Spleen (tissue), 7 donors: ENCODE measurements at regions not wholly inside any gene's neighbourhood (a gene's known extent, or its start where the extent isn't known, plus 50 kb on each side); places are given as distances from the start of the nearest gene placed in this dataset.

Source experiments
- POLR2A ChIP-seq, 3 donors: fragments of 450-650 bp; IDR thresholded peaks; one replicate each; pipeline ENCODE4 v1.5.1; 2017; ENCODE audit warnings: antibody characterized with exemption in 3 of 3, mild to moderate bottlenecking in 1 of 3
- TF ChIP-seq, protein P1 (sequence below), 11 experiments: fragments of 200-600 bp in 7 of 11; fragments of 450-650 bp in 4 of 11; sonication (generic) in 4 of 11; IDR thresholded peaks in 8 of 11; conservative IDR thresholded peaks in 3 of 11; 1 replicate in 7 of 11; 2 replicates in 4 of 11; pipeline versions ENCODE4 v1.4.0 to v1.8.0; 2016 to 2021; ENCODE audit warnings: antibody characterized with exemption in 11 of 11, inconsistent platforms in 4 of 11, mild to moderate bottlenecking in 1 of 11
- donor health status: DM: no; HTN: no; CAD: no; lungs with moderate emphysema.
- donor health status: DM: no; HTN: no; CAD: no.
- donor health status: DM: no; HTN: no; CAD: no.

DNA sequence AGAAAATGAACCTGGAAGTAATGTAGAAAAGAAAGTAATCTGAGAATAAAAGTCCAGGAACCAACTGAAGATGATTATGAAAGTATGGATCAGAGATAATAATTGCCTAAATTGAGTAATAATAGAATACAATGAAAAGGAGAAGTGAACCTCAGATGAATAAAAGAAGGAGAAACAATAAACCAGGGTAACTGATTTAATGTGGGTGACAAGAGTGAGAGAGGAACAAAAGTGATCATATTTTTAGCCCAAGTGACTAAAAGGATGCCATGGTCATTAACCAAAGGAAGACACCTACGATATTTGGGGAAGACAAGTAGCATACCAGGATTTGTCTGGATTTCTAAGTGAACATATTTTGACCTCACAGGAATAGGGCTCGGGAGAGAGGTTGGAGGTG, 600.6 kb downstream of the RNF144A start:
- TF ChIP-seq POLR2A (IDR thresholded peaks at IDR 0.05), result no peak
- TF ChIP-seq, protein P1, sequence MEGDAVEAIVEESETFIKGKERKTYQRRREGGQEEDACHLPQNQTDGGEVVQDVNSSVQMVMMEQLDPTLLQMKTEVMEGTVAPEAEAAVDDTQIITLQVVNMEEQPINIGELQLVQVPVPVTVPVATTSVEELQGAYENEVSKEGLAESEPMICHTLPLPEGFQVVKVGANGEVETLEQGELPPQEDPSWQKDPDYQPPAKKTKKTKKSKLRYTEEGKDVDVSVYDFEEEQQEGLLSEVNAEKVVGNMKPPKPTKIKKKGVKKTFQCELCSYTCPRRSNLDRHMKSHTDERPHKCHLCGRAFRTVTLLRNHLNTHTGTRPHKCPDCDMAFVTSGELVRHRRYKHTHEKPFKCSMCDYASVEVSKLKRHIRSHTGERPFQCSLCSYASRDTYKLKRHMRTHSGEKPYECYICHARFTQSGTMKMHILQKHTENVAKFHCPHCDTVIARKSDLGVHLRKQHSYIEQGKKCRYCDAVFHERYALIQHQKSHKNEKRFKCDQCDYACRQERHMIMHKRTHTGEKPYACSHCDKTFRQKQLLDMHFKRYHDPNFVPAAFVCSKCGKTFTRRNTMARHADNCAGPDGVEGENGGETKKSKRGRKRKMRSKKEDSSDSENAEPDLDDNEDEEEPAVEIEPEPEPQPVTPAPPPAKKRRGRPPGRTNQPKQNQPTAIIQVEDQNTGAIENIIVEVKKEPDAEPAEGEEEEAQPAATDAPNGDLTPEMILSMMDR (IDR thresholded peaks at IDR 0.05 in 8 of 11, conservative IDR thresholded peaks at IDR 0.05 in 3 of 11), result no peak
